OCI-LY1 (cell line): ENCODE measurements at regions not wholly inside any gene's neighbourhood (a gene's known extent, or its start where the extent isn't known, plus 50 kb on each side); places are given as distances from the start of the nearest gene placed in this dataset.

Experiments
- H2AFZ ChIP-seq: fragments of 200-600 bp; sonication (generic), shearing (Covaris generic); 2 replicates; pipeline ENCODE4 v1.6.0; 2014; ENCODE audit warnings: antibody characterized with exemption, mild to moderate bottlenecking, low read length
- H3F3A ChIP-seq: fragments of 200-600 bp; sonication (generic), shearing (Covaris generic); 2 replicates; pipeline ENCODE4 v1.6.0; 2014; ENCODE audit warnings: mild to moderate bottlenecking, antibody characterized with exemption, low read length, moderate library complexity; ENCODE audit not compliant: insufficient read depth
- H3K27ac ChIP-seq: fragments of 200-600 bp; sonication (generic); 2 replicates; pipeline ENCODE4 v1.5.1; 2014; ENCODE audit warnings: low read length, mixed run types, mild to moderate bottlenecking, low read depth; ENCODE audit not compliant: poor library complexity, severe bottlenecking
- H3K27me3 ChIP-seq: fragments of 200-600 bp; sonication (generic); 2 replicates; pipeline ENCODE4 v1.6.0; 2014; ENCODE audit warnings: antibody characterized with exemption, mild to moderate bottlenecking, low read length, moderate library complexity; ENCODE audit not compliant: insufficient read depth
- H3K36me3 ChIP-seq: fragments of 200-600 bp; sonication (generic); 2 replicates; pipeline ENCODE4 v1.6.1; 2014; ENCODE audit warnings: mild to moderate bottlenecking, antibody characterized with exemption, low read length, moderate library complexity, mixed read lengths; ENCODE audit not compliant: insufficient read depth
- H3K4me1 ChIP-seq: fragments of 200-600 bp; sonication (generic); 2 replicates; pipeline ENCODE4 v1.5.1; 2014; ENCODE audit warnings: mild to moderate bottlenecking, low read length, moderate library complexity; ENCODE audit not compliant: insufficient read depth, severe bottlenecking
- H3K4me2 ChIP-seq: fragments of 200-600 bp; sonication (generic), shearing (Covaris generic); 2 replicates; pipeline ENCODE4 v1.6.1; 2014; ENCODE audit warnings: low read length
- H3K4me3 ChIP-seq: fragments of 200-600 bp; sonication (generic); 2 replicates; pipeline ENCODE4 v1.5.1; 2014; ENCODE audit warnings: low read length, low read depth, mild to moderate bottlenecking, mixed read lengths; ENCODE audit not compliant: poor library complexity, severe bottlenecking
- H3K79me2 ChIP-seq: fragments of 200-600 bp; shearing (Covaris generic); 2 replicates; pipeline ENCODE4 v1.6.1; 2016; ENCODE audit warnings: mixed run types, low read length, mixed read lengths; ENCODE audit not compliant: insufficient read depth
- H3K9ac ChIP-seq: fragments of 200-600 bp; sonication (generic), shearing (Covaris generic); 2 replicates; pipeline ENCODE4 v1.6.1; 2014; ENCODE audit warnings: mild to moderate bottlenecking, low read length, mixed read lengths
- H3K9me2 ChIP-seq: fragments of 200-600 bp; sonication (generic), shearing (Covaris generic); 2 replicates; pipeline ENCODE4 v1.6.1; 2014; ENCODE audit warnings: low read depth, mild to moderate bottlenecking, low read length, mixed read lengths
- H3K9me3 ChIP-seq: fragments of 200-600 bp; shearing (Covaris generic); 2 replicates; pipeline ENCODE4 v1.6.1; 2014; ENCODE audit warnings: low read length, mixed read lengths
- H4K20me1 ChIP-seq: fragments of 200-600 bp; sonication (generic), shearing (Covaris generic); 2 replicates; pipeline ENCODE4 v1.6.0; 2016; ENCODE audit warnings: mild to moderate bottlenecking, low read length; ENCODE audit not compliant: insufficient read depth
- CTCF ChIP-seq: fragments of 200-600 bp; sonication (generic), shearing (Covaris generic); IDR thresholded peaks from 2 replicates; pipeline ENCODE4 v1.5.1; 2017; ENCODE audit warnings: mild to moderate bottlenecking, antibody characterized with exemption, low read length, moderate library complexity, mixed read lengths
- EZH2 ChIP-seq: fragments of 200-600 bp; sonication (generic), shearing (Covaris generic); IDR thresholded peaks from 2 replicates; pipeline ENCODE4 v1.8.0; 2017; ENCODE audit warnings: borderline replicate concordance, mixed run types, mild to moderate bottlenecking, antibody characterized with exemption, low read length, moderate library complexity, mixed read lengths

- no peaks in the 10 kb centered on the region for H3K9me2 ChIP-seq
- TF ChIP-seq EZH2, result no peak
- no peak for TF ChIP-seq CTCF
- H3K9me3 ChIP-seq, result peaks cover 11% of the 10 kb centered on the region
- no peaks in the 10 kb centered on the region for H3F3A ChIP-seq
- no peak overlapping the region for H3K4me3 ChIP-seq
- no peak overlapping the region for H3K9ac ChIP-seq
- H3K27ac ChIP-seq, result no peak overlapping the region
- H3K4me1 ChIP-seq, result peaks cover 14% of the 10 kb centered on the region
- no peaks in the 10 kb centered on the region for H3K27me3 ChIP-seq
- H3K36me3 ChIP-seq, result no peaks in the 10 kb centered on the region; the same call in 1 of the 2 replicates
- no peaks in the 10 kb centered on the region for H3K79me2 ChIP-seq
- H3K4me2 ChIP-seq, result no peak overlapping the region
- no peak overlapping the region for H2AFZ ChIP-seq
- H4K20me1 ChIP-seq, result no peaks in the 10 kb centered on the region
Observed at GRCh38 chr2:8203364-8203763, 478.5 kb upstream of the ID2 start.

GRCh38 chr2:8204711-8205110 is 477.1 kb upstream of the ID2 start:
- Histone ChIP-seq H3K9ac (no peak overlapping the region), H3K27ac (no peak overlapping the region), H3K4me1 (peaks cover 14% of the 10 kb centered on the region), H3K4me2 (no peak overlapping the region), H3K9me3 (peaks cover 15% of the 10 kb centered on the region), H3F3A (no peaks in the 10 kb centered on the region), H3K9me2 (no peaks in the 10 kb centered on the region), H3K79me2 (no peaks in the 10 kb centered on the region), H3K4me3 (no peak overlapping the region), H3K27me3 (no peaks in the 10 kb centered on the region), H2AFZ (no peak overlapping the region), H3K36me3 (no peaks in the 10 kb centered on the region; the same call in 1 of the 2 replicates), H4K20me1 (no peaks in the 10 kb centered on the region)
- no peak for TF ChIP-seq EZH2
- no peak for TF ChIP-seq CTCF

- Histone ChIP-seq H3K4me2 (no peak overlapping the region), H3K79me2 (no peaks in the 10 kb centered on the region), H3F3A (no peaks in the 10 kb centered on the region), H4K20me1 (no peaks in the 10 kb centered on the region), H3K27ac (no peak overlapping the region), H3K36me3 (no peaks in the 10 kb centered on the region; the same call in 1 of the 2 replicates), H3K9me2 (no peaks in the 10 kb centered on the region), H3K9ac (no peak overlapping the region), H3K4me1 (no peaks in the 10 kb centered on the region), H3K9me3 (peaks cover 12% of the 10 kb centered on the region), H2AFZ (no peak overlapping the region), H3K27me3 (no peaks in the 10 kb centered on the region), H3K4me3 (no peak overlapping the region)
- TF ChIP-seq CTCF (no peak), EZH2 (no peak)
Observed at GRCh38 chr2:8209494-8209893, 472.4 kb upstream of the ID2 start.
